HK-2 (cell line): ENCODE measurements at regions not wholly inside any gene's neighbourhood (a gene's known extent, or its start where the extent isn't known, plus 50 kb on each side); places are given as distances from the start of the nearest gene placed in this dataset.

Experiments used
- DNase-seq: peaks from one replicate; pipeline ENCODE4 v3.0.0-alpha.2; 2018; ENCODE audit not compliant: unreplicated experiment

DNA sequence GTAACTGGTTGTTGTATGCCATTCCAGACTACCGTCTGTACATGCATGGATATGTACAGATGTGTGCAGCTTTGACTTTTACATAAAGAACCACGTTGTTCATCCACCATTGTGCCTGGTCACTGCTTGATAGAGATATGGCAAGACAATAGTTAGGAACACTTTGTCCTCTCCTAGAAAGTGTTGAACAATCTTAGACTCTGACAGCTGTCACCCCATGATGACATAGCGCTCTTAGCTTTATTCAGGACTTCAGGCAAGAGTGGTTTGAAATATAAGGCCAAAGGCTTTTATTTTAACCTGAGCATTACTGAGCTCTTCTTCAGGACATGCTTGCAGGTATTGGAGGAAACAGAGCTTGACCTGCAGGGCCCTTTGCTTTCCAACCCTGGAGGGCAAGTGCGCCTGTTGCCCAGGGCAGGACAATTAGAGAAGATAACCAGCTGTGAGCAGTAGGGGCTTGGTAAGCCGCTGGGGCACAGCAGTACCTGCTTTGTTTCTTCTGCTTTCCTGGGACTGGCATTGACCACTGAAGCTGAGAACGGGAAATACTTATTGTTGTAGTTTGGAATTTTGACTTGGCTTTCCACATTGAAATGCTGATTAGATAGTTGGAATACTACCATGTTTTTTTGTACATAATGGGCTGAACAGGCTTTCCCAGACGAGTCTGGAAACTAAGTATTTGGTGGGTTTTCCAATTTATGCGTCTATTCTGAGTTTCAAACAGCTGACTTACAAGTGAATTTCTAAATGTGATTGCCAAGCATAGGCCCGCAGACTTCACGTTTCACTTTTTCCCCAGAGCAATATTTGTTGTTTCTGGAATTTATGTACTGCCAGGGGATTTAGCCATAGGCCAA is 51.1 kb downstream of the GARRE1 start:
- no peak for DNase-seq

DNA sequence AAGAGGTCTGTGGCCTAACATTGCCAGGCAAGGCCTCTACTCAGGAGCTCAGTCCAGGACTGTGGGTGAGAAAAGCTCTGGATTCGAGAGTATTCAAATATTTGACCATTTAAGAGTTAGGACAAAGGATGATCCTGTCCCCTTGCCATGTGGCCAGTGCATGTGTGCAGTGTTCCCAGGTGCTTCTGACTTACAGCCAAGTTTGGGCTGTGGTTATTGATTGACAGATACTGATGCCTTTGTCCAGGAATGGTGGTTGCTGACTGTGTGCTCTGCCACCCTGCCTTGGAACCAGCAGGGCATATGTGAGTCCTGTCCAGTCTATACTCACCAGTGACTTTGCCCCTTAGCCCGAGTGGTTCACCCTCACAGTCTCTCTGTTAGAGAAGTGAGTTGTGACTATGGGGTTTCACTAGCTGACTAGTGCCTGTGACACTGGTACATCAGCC is 51.9 kb downstream of the GARRE1 start:
- DNase-seq = peak; percentile 14

DNA sequence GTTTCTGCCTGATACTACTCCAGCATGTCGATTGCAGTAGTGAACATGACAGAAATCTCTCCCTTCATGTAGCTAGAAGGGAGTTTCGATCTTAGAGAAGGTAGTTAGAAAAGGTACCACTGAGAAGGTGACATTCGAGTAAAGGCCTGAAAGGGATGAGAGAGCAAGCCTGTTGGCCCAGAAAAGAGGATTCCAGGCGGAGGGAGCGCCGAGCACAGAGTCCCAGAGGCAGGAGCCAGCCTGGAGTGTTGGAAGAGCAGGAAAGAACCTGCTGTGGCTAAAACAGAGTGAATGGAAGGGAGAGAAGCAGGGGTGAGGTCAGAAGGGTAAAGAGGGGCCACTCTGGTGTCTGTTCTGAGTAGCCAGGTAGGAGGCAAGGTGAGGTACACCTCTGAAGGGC is 52.5 kb downstream of the GARRE1 start:
- DNase-seq = no peak

DNA sequence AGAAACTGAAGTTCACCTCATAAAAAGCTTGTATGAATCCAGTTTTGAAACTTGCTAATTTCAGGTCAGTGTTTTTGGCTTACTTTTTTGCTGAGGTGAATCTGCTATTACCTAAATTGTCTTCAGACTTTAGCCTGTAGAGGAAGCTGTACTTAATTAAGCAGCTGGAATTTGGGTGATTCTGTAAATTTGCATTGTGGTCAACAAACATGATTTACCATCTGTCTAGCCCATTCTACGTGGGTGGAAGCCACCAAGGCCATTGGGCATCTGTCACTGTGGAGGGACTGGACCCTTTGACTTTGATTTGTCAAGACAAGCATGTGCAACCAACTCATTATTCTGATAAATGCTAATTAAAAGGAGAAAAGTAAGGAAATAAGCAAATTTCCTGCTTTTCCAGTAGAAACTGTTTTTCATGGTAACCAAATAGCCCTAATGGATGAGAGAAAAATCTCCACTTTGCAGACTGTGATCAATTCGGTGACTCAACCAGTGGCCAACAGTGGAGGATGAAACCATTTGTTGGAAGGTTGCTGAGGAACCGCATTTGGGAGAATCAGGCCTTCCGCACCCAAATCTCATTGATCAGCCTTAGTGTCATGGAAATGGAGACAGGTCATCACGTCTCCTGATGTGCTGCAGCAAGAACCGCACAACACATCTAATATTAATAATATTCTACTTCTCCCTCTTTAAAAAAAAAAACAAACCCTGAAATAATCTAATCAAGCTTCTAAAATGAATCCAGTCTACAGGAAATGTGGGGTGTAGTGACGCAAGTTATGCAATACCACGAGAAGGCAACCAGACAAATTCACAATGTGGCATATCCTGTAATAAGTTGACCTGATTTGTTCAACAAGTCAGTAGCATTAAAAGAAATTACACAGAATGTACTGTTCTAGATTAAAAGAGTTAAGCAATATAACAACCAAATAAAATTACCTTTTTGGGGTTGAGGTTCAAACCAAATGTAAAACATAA is 54.3 kb downstream of the GARRE1 start:
- no peak for DNase-seq

DNA sequence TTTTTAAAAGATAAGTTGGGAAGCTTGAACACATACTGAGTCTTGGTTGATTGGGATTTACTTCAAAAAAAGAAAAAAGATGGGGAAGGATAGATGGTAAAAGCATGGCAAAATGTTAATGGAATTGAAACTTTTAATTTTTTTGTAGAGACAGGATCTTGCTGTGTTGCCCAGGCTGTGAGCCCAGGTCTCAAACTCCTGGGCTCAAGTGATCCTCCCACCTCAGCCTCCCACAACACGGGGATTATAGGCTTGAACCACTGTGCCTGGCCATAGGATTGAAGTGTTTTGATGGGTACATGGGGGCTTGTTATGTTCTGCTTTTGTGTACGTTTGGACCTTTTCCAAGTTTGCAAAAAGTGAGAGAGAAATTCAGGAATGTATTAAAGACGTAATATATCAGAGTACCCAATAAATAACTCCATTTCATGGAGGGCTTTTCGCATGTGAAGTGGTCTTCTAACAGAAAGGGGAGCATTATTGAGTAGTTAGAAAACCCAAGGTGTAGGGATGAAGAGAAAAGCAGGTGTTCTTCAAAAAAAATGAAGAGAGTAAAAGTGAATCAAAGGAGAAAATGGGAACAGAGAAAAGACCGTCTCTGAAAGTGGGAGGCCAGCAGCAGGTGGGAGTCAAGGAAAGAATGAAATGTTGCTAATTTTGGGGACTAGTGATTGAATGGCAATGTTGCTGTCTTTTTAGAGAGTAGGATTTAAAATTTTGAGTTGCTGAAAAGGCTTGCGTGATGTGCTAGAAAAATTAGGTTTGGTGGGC is 55.2 kb downstream of the GARRE1 start:
- DNase-seq = no peak

DNA sequence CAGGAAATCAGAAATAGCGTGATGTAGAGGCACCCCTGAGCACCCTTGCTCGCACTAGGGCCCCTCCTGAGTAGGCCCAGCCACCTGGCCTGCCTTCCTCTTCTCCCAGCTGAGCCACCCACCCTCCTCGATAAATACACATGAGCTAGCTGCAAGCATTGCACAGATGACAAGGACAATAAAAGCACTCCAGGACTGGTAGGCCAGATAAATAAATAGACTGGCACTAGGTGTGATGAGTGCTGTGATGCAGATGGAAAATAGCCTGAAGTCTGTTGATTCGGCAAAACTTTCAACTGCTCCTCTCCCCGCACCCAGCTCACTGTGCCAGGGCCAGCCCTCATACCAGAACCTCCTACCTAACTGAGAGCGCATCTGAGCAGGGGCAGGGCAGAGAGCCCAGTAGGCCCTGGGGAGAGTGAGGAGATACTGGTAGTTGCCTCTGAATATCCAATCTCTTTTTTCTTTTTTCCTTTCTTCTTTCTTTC is 54.5 kb upstream of the GPI start:
- no peak for DNase-seq

DNA sequence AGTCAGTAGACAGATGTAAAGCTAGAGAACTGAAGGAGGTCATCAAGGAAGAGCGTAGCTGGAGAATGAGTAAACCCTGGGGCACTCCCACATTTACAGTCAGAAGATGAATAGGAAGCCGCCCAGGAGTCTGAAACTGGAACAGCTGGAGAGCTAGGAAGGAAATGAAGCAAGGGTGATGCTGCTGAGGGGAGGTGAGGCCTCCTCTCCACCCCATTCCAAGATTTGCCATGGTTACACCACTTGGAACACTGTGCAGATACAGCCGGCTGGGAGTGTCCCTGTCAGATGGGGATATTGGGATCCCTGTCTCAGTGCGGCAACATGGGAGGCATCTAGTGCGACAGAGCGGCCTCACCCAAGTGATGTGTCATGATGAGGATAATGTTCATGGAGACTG is 51.8 kb upstream of the GPI start:
- no peak for DNase-seq

DNA sequence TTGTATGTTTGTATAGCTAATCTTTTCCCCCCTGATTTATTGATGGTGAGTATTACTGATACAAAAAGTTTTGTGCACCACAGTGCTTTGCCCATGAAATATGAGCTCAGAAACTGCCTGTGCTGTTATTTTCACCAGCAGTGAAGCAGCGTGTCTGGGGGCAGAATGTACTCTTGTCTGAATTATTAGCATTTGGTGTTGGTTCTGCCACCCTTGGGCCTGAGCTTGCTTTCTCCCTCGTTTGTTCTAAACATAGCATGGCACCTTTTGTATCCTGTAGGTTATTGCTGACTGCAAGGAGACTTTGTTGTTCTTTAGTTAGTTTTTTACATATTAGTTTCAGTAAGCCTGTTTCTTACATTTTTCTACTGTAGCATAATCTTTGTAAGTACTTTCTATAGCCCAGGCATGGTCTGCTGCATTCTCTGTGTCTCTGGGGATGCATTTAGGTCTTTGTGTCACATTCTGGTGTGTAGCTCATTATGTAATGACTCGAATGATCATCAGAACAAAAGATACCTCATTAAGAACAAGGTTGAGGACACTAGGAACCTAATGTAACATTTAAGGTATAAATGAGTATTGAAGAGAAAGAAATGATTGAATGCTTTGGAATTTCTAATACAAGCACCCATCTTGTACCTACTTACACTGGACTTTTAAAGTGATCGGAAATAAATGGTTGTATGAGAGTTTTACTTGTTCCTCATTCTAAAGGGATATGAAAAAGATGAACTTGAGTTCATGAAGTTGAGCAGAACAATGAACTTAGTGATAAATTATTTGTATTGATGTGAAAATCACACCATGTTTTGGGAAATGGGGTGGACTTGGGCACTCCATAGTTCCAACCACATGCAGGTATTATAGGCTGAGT is 50.3 kb upstream of the GPI start:
- no peak for DNase-seq
